ENCODE measurements at regions not wholly inside any gene's neighbourhood (a gene's known extent, or its start where the extent isn't known, plus 50 kb on each side); places are given as distances from the start of the nearest gene placed in this dataset.

DNA sequence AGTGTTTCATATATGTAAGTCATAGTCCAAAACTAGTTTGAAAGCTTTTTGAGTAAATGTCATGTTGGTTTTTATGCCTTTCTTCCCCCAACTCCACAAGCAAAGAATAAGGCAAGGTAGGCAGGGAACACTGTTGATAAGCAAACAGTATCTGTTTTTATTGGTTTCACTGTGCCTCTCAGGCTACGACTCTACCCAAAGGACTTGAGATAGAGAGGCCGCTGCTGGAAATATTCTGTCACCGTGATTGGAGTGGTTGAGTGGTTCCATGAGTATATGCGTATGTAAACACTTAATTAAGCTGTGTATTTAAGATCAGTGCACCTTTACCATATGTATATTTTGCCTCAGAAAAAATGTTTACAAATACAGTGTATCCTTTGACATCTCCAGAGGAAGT lies 138.1 kb upstream of the KIF26B start:
- H3K9me3 ChIP-seq (ENCODE audit: control extremely low read depth in 1 of 5, control insufficient read depth in 4 of 5, insufficient read depth in 2 of 5, low read depth in 1 of 5, low read length in 4 of 5) = no peaks in the 10 kb centered on the region
- DNase-seq = no peak
- peaks cover 0 to 20% (median 14%) of the 10 kb centered on the region in 4 experiments for H3K4me1 ChIP-seq (ENCODE audit: control extremely low read depth in 1 of 4, control insufficient read depth in 4 of 4, insufficient read depth in 4 of 4, low read length in 3 of 4)
- ChIA-PET POLR2A (no interaction called here), CTCF (interaction anchor here (0.8 kb wide), 1 partner anchor 95 kb away, joined by 3 read pairs; no protein-coding TSS in a partner anchor)
- H3K36me3 ChIP-seq (ENCODE audit: control insufficient read depth in 4 of 4, insufficient read depth in 4 of 4, low read length in 3 of 4) = peaks cover 0 to 2% (median 0%) of the 10 kb centered on the region in 4 experiments
- WGBS (ENCODE audit: insufficient coverage) = 100% methylated on average over 1 of the region's 4 CpGs
- H3K27ac ChIP-seq (ENCODE audit: insufficient read depth in 1 of 2, low read depth in 1 of 2, low read length in 2 of 2, poor library complexity in 1 of 2, severe bottlenecking in 2 of 2) = no peak overlapping the region
- H3K27me3 ChIP-seq (replicated peaks in 2 of 5; ENCODE audit: control insufficient read depth in 4 of 5, insufficient read depth in 5 of 5, low read length in 4 of 5) = peaks cover 0 to 3% (median 0%) of the 10 kb centered on the region in 5 experiments
- H3K4me3 ChIP-seq (ENCODE audit: control insufficient read depth in 1 of 7, extremely low read depth in 1 of 7, insufficient read depth in 4 of 7, low read depth in 2 of 7, low read length in 6 of 7) = no peak overlapping the region

DNA sequence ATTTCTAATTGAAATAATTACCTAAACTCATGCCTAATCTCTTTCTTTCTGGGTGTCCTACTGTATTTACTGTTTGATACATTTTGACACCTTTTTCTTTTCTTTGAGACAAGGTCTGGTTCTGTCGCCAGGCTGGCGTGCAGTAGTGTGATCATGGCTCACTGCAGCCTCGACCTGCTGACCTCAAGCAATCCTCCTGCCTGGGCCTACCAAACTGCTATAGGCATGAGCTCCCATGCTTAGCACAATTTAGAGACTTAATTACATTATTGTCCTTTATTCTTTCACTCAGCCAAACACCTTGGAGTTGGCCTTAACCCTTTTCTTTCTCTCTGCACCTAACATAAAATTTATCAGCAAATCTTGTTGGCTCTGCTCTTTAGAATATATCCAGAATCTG lies 139.8 kb upstream of the KIF26B start:
- no peak for DNase-seq
- Histone ChIP-seq H3K36me3 (ENCODE audit: control insufficient read depth in 4 of 4, insufficient read depth in 4 of 4, low read length in 3 of 4) (peaks cover 0 to 2% (median 0%) of the 10 kb centered on the region in 4 experiments), H3K4me1 (ENCODE audit: control extremely low read depth in 1 of 4, control insufficient read depth in 4 of 4, insufficient read depth in 4 of 4, low read length in 3 of 4) (peaks cover 0 to 17% (median 12%) of the 10 kb centered on the region in 4 experiments), H3K27ac (ENCODE audit: insufficient read depth in 1 of 2, low read depth in 1 of 2, low read length in 2 of 2, poor library complexity in 1 of 2, severe bottlenecking in 2 of 2) (no peak overlapping the region), H3K9me3 (ENCODE audit: control extremely low read depth in 1 of 5, control insufficient read depth in 4 of 5, insufficient read depth in 2 of 5, low read depth in 1 of 5, low read length in 4 of 5) (no peaks in the 10 kb centered on the region), H3K27me3 (replicated peaks in 2 of 5; ENCODE audit: control insufficient read depth in 4 of 5, insufficient read depth in 5 of 5, low read length in 4 of 5) (peaks cover 0 to 3% (median 0%) of the 10 kb centered on the region in 5 experiments), H3K4me3 (ENCODE audit: control insufficient read depth in 1 of 7, extremely low read depth in 1 of 7, insufficient read depth in 4 of 7, low read depth in 2 of 7, low read length in 6 of 7) (no peak overlapping the region)
- CTCF ChIA-PET = no interaction called here
- WGBS (ENCODE audit: insufficient coverage) = 100% methylated on average over 2 of the region's 3 CpGs
- POLR2A ChIA-PET = no interaction called here

DNA sequence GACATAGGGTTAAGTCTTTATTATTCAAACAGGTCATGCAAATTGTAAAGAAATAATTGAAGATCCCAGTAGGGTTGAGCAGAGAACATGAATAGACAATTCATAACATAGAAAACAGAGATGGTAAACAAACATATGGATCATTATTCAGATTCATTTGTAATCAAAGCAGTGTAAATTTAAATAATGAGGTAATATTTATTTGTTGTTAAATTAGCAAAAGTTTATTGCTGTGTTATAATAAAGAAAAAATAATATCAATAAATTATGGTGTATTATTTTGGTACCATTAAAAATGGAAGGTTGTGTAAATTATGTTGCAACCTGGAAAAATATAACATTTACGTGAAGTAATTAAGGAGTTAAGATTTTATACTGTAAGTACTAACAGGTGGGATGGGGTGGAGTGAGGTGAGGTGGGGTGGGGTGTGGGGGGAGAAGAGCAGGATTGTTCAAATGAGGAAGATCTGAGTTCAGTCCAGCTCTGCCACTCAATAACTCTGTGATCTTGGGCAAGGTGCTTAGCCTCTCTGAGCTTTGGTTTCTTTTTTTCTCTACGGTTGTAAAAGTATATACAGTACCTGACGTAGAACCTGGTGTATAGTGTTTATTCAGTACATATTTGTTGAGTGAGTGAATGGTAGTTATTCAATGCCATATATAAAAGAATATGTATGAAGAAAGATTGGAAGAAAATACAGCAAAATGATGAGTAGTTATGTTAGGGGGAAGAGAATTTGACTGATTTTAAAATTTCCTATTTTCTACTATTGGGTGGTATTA lies 140.3 kb upstream of the KIF26B start:
- no peak overlapping the region for H3K4me3 ChIP-seq (ENCODE audit: control insufficient read depth in 1 of 7, extremely low read depth in 1 of 7, insufficient read depth in 4 of 7, low read depth in 2 of 7, low read length in 6 of 7)
- no peak for DNase-seq
- no peak overlapping the region for H3K27ac ChIP-seq (ENCODE audit: insufficient read depth in 1 of 2, low read depth in 1 of 2, low read length in 2 of 2, poor library complexity in 1 of 2, severe bottlenecking in 2 of 2)
- H3K4me1 ChIP-seq (ENCODE audit: control extremely low read depth in 1 of 4, control insufficient read depth in 4 of 4, insufficient read depth in 4 of 4, low read length in 3 of 4) = peaks cover 0 to 13% (median 8%) of the 10 kb centered on the region in 4 experiments
- H3K27me3 ChIP-seq (replicated peaks in 2 of 5; ENCODE audit: control insufficient read depth in 4 of 5, insufficient read depth in 5 of 5, low read length in 4 of 5) = peaks cover 0 to 3% (median 0%) of the 10 kb centered on the region in 5 experiments
- 100% methylated on average over 1 of the region's 3 CpGs for whole genome bisulfite sequencing (ENCODE audit: insufficient coverage)
- H3K9me3 ChIP-seq (ENCODE audit: control extremely low read depth in 1 of 5, control insufficient read depth in 4 of 5, insufficient read depth in 2 of 5, low read depth in 1 of 5, low read length in 4 of 5) = no peaks in the 10 kb centered on the region
- CTCF ChIA-PET = no interaction called here
- H3K36me3 ChIP-seq (ENCODE audit: control insufficient read depth in 4 of 4, insufficient read depth in 4 of 4, low read length in 3 of 4) = peaks cover 0 to 2% (median 0%) of the 10 kb centered on the region in 4 experiments
- POLR2A ChIA-PET = no interaction called here

DNA sequence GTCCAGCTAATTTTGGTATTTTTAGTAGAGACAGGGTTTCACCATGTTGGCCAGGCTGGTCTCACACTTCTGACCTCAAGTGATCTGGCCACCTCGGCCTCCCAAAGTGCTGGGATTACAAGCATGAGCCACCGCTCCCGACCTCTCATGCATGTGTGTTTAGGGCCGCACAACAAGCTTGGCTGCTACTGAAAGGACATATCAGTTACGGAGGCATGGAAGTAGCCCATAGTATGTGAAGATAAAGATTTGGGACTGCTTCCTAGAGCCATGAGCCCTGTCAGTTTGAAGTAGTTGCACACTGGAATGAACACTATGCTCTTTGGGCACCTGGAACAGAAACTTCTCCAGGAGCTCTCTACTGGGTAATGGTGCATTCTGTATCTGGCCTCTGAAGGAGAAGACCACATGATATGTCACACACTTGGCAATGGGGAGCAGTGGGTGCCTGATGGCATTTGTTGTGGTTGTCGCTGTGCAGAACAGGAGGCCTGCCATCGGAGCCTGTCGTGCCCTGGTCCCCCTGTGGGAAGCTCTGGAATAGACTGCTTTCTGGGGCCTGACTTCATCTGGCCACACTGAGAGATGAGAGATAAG lies 144.7 kb upstream of the KIF26B start:
- H3K27ac ChIP-seq (ENCODE audit: insufficient read depth in 1 of 2, low read depth in 1 of 2, low read length in 2 of 2, poor library complexity in 1 of 2, severe bottlenecking in 2 of 2) = no peak overlapping the region
- H3K36me3 ChIP-seq (ENCODE audit: control insufficient read depth in 4 of 4, insufficient read depth in 4 of 4, low read length in 3 of 4) = no peaks in the 10 kb centered on the region
- H3K4me1 ChIP-seq (ENCODE audit: control extremely low read depth in 1 of 4, control insufficient read depth in 4 of 4, insufficient read depth in 4 of 4, low read length in 3 of 4) = no peaks in the 10 kb centered on the region
- ChIA-PET POLR2A (no interaction called here), CTCF (no interaction called here)
- no peak overlapping the region for H3K4me3 ChIP-seq (ENCODE audit: control insufficient read depth in 1 of 7, extremely low read depth in 1 of 7, insufficient read depth in 4 of 7, low read depth in 2 of 7, low read length in 6 of 7)
- H3K9me3 ChIP-seq (ENCODE audit: control extremely low read depth in 1 of 5, control insufficient read depth in 4 of 5, insufficient read depth in 2 of 5, low read depth in 1 of 5, low read length in 4 of 5) = no peaks in the 10 kb centered on the region
- peaks cover 0 to 3% (median 0%) of the 10 kb centered on the region in 5 experiments for H3K27me3 ChIP-seq (replicated peaks in 2 of 5; ENCODE audit: control insufficient read depth in 4 of 5, insufficient read depth in 5 of 5, low read length in 4 of 5)
- no peak for DNase-seq
- 98% methylated on average over 5 of the region's 8 CpGs for WGBS (ENCODE audit: insufficient coverage)

DNA sequence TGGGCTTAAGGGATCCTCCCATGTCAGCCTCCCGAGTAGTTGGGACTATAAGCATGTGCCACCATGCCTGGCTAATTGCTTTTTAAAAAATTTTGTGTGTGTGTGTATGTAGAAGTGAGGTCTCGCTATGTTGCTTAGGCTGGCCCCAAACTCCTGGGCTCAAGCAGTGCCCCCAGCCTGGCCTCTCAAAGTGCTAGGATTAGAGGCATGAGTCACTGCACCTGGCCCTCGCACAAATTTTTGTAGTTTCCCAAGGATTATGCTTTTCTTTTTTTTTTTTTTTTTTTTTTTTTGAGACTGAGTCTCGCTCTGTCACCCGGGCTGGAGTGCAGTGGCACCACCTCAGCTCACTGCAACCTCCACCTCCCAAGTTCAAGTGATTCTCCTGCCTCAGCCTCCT lies 144.4 kb upstream of the HNRNPU start:
- H3K4me1 ChIP-seq (ENCODE audit: control extremely low read depth in 1 of 4, control insufficient read depth in 4 of 4, insufficient read depth in 4 of 4, low read length in 3 of 4) = no peaks in the 10 kb centered on the region
- no peaks in the 10 kb centered on the region for H3K27me3 ChIP-seq (replicated peaks in 2 of 5; ENCODE audit: control insufficient read depth in 4 of 5, insufficient read depth in 5 of 5, low read length in 4 of 5)
- H3K36me3 ChIP-seq (ENCODE audit: control insufficient read depth in 4 of 4, insufficient read depth in 4 of 4, low read length in 3 of 4) = no peaks in the 10 kb centered on the region
- WGBS (ENCODE audit: insufficient coverage) = no CpG with 5 or more reads among the region's 5 CpGs
- DNase-seq = no peak
- H3K4me3 ChIP-seq (ENCODE audit: control insufficient read depth in 1 of 7, extremely low read depth in 1 of 7, insufficient read depth in 4 of 7, low read depth in 2 of 7, low read length in 6 of 7) = no peak overlapping the region
- ChIA-PET CTCF (interaction anchor here (1.1 kb wide), 1 partner anchor 11 kb away, joined by 4 read pairs; no protein-coding TSS in a partner anchor), POLR2A (interaction anchor here (0.6 kb wide), 1 partner anchor 1099 kb away, joined by 3 read pairs; no protein-coding TSS in a partner anchor)
- H3K9me3 ChIP-seq (ENCODE audit: control extremely low read depth in 1 of 5, control insufficient read depth in 4 of 5, insufficient read depth in 2 of 5, low read depth in 1 of 5, low read length in 4 of 5) = no peaks in the 10 kb centered on the region
- H3K27ac ChIP-seq (ENCODE audit: insufficient read depth in 1 of 2, low read depth in 1 of 2, low read length in 2 of 2, poor library complexity in 1 of 2, severe bottlenecking in 2 of 2) = no peak overlapping the region

DNA sequence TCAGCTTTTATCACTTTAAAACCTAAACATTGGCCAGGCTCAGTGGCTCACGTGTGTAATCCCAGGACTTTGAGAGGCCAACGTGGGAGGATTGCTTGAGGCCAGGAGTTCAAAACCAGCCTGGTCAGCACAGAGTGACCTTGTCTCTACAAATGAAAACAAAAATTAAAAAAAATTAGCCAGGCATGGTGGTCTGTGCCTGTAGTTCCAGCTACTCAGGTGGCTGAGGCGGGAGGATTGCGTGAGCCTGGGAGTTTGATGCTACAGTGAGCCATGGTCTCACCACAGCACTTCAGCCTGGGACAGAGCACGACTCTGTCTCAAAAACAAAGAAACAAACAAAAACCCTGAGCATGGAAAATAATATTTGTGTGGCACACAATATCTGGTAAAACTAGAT lies 143.5 kb upstream of the HNRNPU start:
- no peaks in the 10 kb centered on the region for H3K9me3 ChIP-seq (ENCODE audit: control extremely low read depth in 1 of 5, control insufficient read depth in 4 of 5, insufficient read depth in 2 of 5, low read depth in 1 of 5, low read length in 4 of 5)
- no peaks in the 10 kb centered on the region for H3K27me3 ChIP-seq (replicated peaks in 2 of 5; ENCODE audit: control insufficient read depth in 4 of 5, insufficient read depth in 5 of 5, low read length in 4 of 5)
- no peak overlapping the region for H3K4me3 ChIP-seq (ENCODE audit: control insufficient read depth in 1 of 7, extremely low read depth in 1 of 7, insufficient read depth in 4 of 7, low read depth in 2 of 7, low read length in 6 of 7)
- no peaks in the 10 kb centered on the region for H3K4me1 ChIP-seq (ENCODE audit: control extremely low read depth in 1 of 4, control insufficient read depth in 4 of 4, insufficient read depth in 4 of 4, low read length in 3 of 4)
- H3K27ac ChIP-seq (ENCODE audit: insufficient read depth in 1 of 2, low read depth in 1 of 2, low read length in 2 of 2, poor library complexity in 1 of 2, severe bottlenecking in 2 of 2) = no peak overlapping the region
- H3K36me3 ChIP-seq (ENCODE audit: control insufficient read depth in 4 of 4, insufficient read depth in 4 of 4, low read length in 3 of 4) = no peaks in the 10 kb centered on the region
- WGBS (ENCODE audit: insufficient coverage) = 98% methylated on average over 4 of the region's 5 CpGs
- ChIA-PET CTCF (interaction anchor here (1.1 kb wide), 1 partner anchor 12 kb away, joined by 4 read pairs; no protein-coding TSS in a partner anchor), POLR2A (interaction anchor here (1.3 kb wide), 1 partner anchor 37 kb away, joined by 3 read pairs; no protein-coding TSS in a partner anchor)
- DNase-seq = no peak

DNA sequence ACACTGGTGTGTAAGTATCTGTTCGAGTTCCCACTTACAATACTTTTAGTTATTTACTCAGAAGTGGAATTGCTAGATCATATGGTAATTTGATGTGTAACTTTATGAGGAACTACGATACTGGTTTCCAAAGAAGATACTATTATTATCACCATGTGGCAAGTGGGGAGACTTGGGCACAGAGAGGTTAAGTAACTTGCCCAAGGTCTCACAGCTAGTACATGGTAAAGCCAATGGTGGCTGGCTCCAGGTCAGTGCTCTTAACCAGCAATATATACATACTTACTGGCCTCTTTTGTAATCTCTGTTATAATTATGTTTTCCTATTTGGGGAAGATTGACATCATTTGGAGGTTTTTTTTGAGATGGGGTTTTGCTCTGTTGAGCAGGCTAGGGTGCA lies 138.9 kb upstream of the HNRNPU start:
- no peaks in the 10 kb centered on the region for H3K36me3 ChIP-seq (ENCODE audit: control insufficient read depth in 4 of 4, insufficient read depth in 4 of 4, low read length in 3 of 4)
- 100% methylated on average over 1 of the region's 2 CpGs for WGBS (ENCODE audit: insufficient coverage)
- H3K9me3 ChIP-seq (ENCODE audit: control extremely low read depth in 1 of 5, control insufficient read depth in 4 of 5, insufficient read depth in 2 of 5, low read depth in 1 of 5, low read length in 4 of 5) = no peaks in the 10 kb centered on the region
- POLR2A ChIA-PET = no interaction called here
- H3K4me1 ChIP-seq (ENCODE audit: control extremely low read depth in 1 of 4, control insufficient read depth in 4 of 4, insufficient read depth in 4 of 4, low read length in 3 of 4) = no peaks in the 10 kb centered on the region
- CTCF ChIA-PET = no interaction called here
- no peak overlapping the region for H3K4me3 ChIP-seq (ENCODE audit: control insufficient read depth in 1 of 7, extremely low read depth in 1 of 7, insufficient read depth in 4 of 7, low read depth in 2 of 7, low read length in 6 of 7)
- no peak overlapping the region for H3K27ac ChIP-seq (ENCODE audit: insufficient read depth in 1 of 2, low read depth in 1 of 2, low read length in 2 of 2, poor library complexity in 1 of 2, severe bottlenecking in 2 of 2)
- DNase-seq = no peak
- no peaks in the 10 kb centered on the region for H3K27me3 ChIP-seq (replicated peaks in 2 of 5; ENCODE audit: control insufficient read depth in 4 of 5, insufficient read depth in 5 of 5, low read length in 4 of 5)

Measured in common myeloid progenitor, CD34-positive (primary cell).